GM12872 (cell line): ENCODE measurements at regions not wholly inside any gene's neighbourhood (a gene's known extent, or its start where the extent isn't known, plus 50 kb on each side); places are given as distances from the start of the nearest gene placed in this dataset.

Experiments
- CTCF ChIP-seq: IDR thresholded peaks from 3 replicates; pipeline ENCODE4 v1.5.1; 2011; ENCODE audit warnings: low read depth, mild to moderate bottlenecking, low read length, moderate library complexity; ENCODE audit not compliant: insufficient read depth

GRCh38 chr12:123065676-123066383, 85.1 kb downstream of the PITPNM2 start:
- no peak for TF ChIP-seq CTCF

GRCh38 chr12:123064885-123065619, 84.6 kb downstream of the ARL6IP4 start:
- TF ChIP-seq CTCF = no peak

- no peak for TF ChIP-seq CTCF
Measured at GRCh38 chr12:123064366-123064765, 83.9 kb downstream of the ARL6IP4 start.

GRCh38 chr12:123063535-123063934, 83.1 kb downstream of the ARL6IP4 start:
- peak; percentile 63 for TF ChIP-seq CTCF

- no peak for TF ChIP-seq CTCF
Measured at GRCh38 chr12:123062681-123063486, 82.4 kb downstream of the ARL6IP4 start.

GRCh38 chr12:123061441-123062205, 81.1 kb downstream of the ARL6IP4 start:
- no peak for TF ChIP-seq CTCF
